ENCODE measurements at regions not wholly inside any gene's neighbourhood (a gene's known extent, or its start where the extent isn't known, plus 50 kb on each side); places are given as distances from the start of the nearest gene placed in this dataset.

DNA sequence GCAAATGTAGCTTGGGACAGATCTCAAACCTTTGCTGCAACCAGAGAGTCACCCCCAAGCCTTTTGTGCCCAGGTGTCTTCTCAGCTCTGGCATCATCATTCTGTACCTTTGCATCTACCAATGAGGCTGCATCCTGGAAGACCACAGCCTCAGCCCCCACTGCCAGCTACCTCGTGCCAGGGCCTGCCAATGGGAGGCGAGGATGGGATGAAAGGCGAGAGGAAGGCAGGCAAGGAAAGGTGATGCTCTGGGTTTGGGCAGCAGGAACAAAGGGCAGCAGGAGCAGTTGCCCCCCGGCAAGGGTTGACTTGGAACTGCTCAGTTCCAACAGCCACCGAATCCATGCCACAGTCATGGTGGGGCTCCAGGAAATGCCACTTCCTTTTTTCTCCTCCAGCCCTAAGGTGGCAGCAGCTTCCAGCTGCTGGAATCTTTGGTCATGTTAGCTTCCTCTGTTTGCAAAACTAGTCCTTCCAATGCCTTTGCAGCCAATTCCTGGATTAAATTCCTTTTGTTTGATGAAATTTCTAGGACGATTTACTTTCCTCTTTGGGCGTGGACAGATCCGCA, 651.6 kb downstream of the NPHP4 start:
- DNase-seq (ENCODE audit: low read depth), result no peak

DNA sequence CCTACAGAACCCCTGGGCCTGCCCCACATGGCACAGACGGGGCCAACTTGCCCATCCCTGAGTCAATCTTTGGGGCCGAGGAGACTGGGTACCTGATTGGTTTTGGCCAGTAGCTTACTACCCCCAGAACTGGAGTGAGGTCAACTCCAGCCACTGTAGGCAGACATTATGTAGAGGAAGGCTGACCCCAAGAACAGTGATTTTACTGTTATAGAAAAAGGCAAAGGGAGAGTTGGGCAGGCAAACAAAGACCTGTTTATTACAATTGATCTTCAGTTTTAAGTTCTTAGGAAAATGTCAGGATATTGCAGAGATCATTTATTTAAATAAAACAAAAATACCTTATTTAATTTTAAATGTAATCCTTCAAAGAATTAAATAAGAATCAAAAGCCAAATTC, 653.8 kb downstream of the NPHP4 start:
- DNase-seq (ENCODE audit: low read depth), result no peak

DNA sequence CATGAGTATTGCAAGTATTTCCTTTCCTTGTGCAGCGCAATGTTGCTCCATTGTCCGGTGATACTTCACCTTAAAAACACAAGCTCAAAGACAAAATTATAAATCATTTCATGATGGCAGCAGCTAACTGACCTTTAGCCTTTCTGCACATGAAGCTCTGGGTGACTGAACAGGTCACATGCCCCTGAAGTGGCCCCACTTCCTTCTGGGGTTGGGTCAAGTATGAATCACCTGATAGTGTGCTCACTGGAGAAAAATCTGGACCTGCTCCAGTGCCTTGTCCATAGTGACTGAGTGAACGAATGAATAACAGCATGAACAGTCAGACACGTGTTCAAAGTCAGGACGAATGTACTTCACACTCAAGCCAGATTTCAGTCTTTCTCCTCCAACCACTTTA, 658.9 kb downstream of the NPHP4 start:
- DNase-seq (ENCODE audit: low read depth), result no peak

GRCh38 chr1:5331101-5331500, 661.1 kb downstream of the NPHP4 start:
- no peak for DNase-seq (ENCODE audit: low read depth)

DNA sequence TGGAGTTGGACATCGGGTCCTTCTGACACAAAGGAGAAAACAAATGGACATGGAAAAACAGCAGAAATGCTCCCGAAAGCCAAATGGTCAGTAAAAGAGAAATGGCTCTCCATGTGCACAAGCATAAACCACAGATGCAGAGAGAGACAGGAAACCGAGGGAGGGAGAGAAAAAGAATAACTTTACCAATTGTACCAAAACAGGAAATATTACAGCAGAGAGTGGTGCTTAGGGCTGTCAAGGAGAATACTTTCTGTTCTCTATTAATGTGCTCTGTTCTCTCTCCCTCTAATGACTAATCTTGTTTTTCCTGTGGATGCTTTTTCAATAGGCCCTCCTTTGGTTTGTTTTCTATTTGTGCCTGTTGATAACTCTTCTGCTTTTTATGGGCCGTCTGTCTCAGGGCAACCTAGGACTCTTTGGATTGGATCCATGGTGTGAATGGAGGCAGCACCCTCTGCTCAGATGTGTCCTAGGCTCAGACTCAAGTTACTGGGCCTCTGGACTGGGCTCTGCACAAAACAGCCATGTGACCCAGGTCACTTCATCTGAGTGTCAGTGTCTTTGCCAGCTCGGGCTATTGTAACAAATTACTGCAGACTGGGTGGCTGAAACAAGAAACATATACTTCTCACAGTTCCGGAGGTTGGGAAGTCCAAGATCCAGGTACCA, 663.0 kb downstream of the NPHP4 start:
- no peak for DNase-seq (ENCODE audit: low read depth)

DNA sequence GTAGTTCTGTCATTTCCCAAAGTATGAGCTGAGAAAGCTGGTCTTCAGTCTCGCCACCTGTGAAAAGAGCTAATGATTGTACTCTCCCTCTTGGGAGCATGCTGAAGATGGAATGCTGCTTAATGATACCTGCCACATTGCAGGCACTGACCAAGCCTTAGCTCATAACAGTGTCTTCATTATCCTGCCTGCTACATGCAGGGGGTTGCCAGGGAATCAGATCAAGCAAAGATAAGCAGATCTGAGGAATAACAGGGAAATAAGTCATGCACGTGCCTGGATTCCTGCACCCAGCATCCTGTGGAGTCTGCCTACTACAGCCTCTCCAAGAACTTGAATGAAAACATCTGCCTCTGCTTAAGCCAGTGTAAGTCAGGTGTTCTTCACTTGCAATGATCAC, 667.3 kb downstream of the NPHP4 start:
- no peak for DNase-seq (ENCODE audit: low read depth)

- no peak for DNase-seq (ENCODE audit: low read depth)
Measured at GRCh38 chr1:5318143-5318816, 663.9 kb downstream of the AJAP1 start.

- DNase-seq (ENCODE audit: low read depth), result no peak
Measured at GRCh38 chr1:5317391-5317790, 663.0 kb downstream of the AJAP1 start.

DNA sequence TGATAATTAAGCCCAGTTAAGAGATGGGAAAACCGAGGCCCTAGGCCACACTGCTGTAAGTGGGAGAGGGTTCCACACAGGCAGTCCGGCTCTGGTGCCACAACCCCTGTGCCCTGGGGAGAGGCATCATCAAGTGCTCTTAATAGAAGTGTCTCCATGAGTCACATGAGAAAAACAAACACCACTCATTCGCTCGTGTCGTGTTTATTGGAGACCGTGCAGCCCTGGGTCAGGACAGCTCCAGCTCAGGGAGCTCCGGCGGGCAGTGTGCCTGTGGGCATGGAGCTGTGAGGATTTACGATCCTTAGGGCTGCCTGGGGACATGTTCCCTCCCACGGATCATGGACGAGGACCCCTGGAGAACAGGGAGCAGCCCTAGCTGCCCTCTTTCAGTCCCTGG, 658.5 kb downstream of the AJAP1 start:
- no peak for DNase-seq (ENCODE audit: low read depth)

DNA sequence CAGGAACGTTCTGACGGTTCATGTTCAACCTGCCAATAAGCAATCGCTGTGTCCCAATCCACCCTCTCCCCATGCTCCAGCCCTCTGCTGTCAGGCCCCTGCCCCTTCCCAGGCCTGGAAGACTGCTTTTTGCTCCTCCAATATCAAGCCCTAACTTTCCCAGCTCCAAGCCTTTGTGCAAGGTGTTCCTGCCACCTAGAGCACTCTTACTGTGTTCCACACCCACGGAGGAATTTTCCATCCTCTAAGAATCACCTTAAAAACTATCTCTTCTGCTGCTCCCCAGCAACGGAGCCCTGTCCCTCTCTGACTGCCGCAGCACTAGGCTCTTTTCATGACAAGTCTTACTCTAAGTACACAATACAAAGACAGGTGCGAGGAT, 657.9 kb downstream of the AJAP1 start:
- no peak for DNase-seq (ENCODE audit: low read depth)

- no peak for DNase-seq (ENCODE audit: low read depth)
Measured at GRCh38 chr1:5311634-5312292, 657.4 kb downstream of the AJAP1 start.

- DNase-seq (ENCODE audit: low read depth), result no peak
Measured at GRCh38 chr1:5311147-5311546, 656.7 kb downstream of the AJAP1 start.

GRCh38 chr1:5308249-5308648, 653.8 kb downstream of the AJAP1 start:
- no peak for DNase-seq (ENCODE audit: low read depth)

- DNase-seq (ENCODE audit: low read depth), result no peak
Measured at GRCh38 chr1:5304702-5305101, 650.3 kb downstream of the AJAP1 start.

- no peak for DNase-seq (ENCODE audit: low read depth)
Measured at GRCh38 chr1:5298376-5298775, 644.0 kb downstream of the AJAP1 start.

DNA sequence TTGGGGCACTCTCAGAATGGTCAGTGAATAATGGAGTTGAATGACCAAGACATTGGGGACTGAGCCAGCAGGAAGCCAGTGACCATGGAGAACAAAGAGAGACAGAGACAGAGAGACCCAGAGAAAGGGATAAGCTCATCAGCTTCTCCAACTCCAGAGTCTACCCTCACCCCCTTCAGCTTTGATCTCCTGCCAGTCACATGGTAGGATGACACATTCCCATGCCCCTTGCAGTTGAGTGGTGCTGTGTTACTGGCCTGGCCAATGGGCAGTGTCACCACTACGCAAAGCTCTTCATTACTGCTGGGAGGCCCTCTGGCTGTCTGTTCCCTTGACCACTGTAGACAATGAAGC, 643.5 kb downstream of the AJAP1 start:
- DNase-seq (ENCODE audit: low read depth), result no peak

- no peak for DNase-seq (ENCODE audit: low read depth)
Measured at GRCh38 chr1:5297180-5297885, 642.9 kb downstream of the AJAP1 start.

DNA sequence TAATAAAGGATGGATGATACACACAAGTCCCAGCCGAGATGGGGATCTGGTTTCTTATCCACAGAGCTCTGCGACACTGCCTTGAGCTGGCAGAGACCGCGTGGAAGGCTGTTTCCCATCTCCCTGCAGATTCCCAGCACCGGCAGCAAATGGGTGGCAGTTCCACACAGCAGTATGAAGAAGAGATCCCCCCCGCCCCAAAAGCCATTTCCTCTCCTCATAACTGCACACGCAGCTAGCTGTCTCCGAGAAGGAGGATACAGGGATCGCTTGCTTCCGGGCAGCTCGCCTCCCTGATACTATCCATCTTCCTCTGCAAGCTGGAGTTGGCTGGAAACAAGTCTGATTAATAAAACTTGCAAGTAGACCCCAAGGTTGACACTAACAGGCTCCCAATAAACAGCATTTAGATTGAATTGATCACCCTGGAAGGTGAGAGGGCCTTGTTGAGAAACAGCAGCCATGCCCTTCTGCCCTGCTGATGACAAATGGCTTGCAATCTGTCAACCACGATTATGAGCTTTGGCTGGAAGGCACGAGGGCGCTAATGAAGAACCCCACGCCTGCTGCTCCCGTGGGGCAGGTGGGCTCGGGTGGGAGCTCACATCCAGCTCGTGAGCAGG, 642.3 kb downstream of the AJAP1 start:
- DNase-seq (ENCODE audit: low read depth), result no peak

GRCh38 chr1:5296095-5296494, 641.7 kb downstream of the AJAP1 start:
- no peak for DNase-seq (ENCODE audit: low read depth)

DNA sequence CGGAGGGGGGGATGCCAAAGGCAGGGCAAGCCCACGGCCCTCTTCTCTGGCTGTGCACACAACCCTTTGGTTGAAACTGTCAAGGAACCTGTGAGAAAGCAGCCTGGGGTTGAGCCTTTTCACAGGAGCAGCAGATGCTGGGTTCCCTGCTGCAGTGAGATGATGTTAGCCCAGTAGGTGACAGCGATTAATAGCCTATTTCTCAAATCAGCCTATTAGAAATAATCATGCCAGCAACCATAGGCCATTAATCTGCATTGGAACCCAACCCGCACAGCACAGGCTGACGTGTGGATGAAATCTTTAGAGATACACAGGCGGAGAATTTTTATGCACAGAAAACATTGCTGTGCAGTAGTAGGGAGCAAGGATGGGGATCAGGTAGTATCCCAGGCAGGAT, 637.5 kb downstream of the AJAP1 start:
- DNase-seq (ENCODE audit: low read depth), result no peak

DNA sequence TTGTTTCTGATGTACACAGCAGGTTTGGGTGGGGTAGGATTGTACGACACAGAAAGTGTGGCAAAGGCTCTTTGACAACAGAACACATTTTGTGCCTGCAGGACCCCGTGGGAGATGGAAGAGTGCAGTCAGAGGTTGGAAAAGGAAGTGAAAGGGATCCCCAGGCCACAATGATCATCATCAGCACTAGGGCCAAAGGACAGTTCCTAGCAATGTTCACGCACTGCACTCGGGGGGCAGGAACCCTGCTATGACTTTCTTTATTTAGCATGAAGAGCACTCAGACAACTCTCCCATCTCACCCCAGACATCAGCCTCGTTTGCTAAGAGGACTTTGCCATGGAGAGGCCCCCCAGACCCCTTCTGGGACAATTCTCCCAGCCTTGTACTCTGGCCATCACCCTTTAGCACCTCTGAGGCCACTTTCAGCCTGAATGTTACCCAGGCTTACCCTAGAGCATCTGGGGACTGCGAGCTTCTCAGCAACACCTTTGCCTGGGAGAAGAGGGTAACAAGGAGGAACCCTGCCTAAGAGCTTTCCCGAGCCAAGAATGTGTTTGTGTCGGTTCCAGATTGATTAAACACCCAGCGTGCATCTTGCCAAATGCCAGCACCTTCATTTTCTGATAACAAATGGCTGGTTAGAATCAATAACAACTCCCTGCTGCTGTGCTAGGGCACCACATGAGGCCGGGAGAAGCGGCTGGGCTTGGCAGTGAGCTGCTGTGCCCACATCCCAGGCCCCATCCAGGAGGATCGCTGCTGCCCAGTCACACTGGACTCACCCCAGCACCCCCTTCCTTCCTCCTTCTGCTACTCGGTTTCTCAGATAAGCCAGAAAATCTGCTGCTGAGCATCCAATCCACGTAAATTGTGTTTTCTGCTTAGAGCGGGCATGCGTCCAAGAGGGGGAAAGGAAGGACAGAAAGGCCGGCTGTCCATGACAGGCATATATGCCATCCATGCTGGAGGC, 633.1 kb downstream of the AJAP1 start:
- no peak for DNase-seq (ENCODE audit: low read depth)
